H4 (cell line): ENCODE measurements at regions not wholly inside any gene's neighbourhood (a gene's known extent, or its start where the extent isn't known, plus 50 kb on each side); places are given as distances from the start of the nearest gene placed in this dataset.
A peak's percentile ranks its signal among the peaks of the same experiment; 100 is the strongest.
"Not testable (repeated sequence)": the region's sequence is repeated elsewhere in the genome, so short reads cannot be mapped to it uniquely, and the experiment has no call there.

Source experiments
- DNase-seq: peaks from one replicate; pipeline ENCODE4 v3.0.0-alpha.2; 2015; ENCODE audit warnings: low spot score

DNA sequence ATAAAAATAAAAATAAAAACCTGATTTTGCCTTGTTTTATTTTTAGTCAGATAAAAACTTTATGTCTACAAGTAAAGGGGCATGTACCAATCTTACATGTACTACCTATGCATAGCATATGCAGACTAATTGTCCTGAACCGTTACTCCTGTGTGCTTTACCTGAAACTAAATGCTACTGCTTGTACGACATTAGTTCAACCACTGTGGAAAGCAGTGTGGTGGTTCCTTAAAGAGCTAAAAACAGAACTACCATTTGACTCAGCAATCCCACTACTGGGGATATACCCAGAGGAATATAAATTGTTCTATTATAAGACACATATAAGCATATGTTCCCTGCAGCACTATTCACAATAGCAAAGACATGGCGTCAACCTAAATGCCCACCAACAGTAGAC is 426.0 kb upstream of the PMFBP1 start:
- no peak for DNase-seq

DNA sequence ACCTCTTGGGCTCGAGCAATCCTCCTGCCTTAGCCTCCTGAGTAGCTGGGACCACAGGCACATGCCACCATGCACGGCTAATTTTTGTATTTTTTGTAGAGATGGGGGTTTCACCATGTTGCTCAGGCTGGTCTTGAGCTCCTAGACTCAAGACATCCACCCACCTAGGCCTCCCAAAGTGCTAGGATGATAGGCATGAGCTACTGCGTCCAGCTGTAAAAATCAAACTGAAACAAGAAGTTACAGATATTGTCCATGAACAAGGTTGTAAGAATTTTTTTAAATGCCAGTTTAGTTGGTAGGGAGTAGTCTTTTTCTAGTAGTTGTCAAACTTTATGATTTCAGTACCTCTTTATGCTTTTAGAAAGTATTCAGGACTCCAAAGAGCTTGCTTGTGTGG is 424.4 kb upstream of the PMFBP1 start:
- DNase-seq, result no peak

DNA sequence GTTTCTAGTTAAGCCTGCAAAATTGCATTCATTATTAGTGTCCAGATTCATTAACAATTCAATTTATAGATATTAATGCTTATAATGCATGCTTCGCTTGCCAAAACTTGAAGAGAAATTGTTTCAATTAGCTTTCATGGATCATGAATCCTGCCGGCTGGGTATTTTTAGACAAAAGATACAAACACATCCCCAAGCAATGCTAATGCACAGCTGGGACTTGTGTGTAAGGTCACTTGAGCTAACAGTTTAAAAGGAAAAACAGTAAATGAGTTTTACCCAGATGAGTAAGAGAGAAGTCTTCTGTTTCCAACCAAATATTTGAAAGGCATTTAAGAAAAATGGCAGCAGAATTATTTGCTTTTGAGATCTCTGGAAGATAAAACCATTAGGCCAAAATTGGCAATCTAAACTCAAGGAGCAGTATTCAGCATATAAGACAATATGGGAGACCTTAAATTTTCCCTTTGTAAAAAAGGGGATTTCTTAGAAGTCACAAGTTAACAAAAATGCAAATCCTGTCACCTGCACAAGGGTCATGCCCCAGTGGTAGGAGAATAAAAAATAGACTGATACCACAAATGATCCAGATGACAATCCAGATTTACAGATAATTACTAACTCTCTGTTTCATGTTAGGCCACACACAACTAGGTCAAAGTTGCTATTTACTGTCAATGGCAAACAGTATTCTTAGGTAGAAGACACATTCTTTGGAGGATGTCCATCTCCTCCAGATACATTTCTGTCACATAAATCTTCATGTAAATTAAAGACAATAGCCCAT is 418.4 kb upstream of the PMFBP1 start:
- DNase-seq, result no peak

DNA sequence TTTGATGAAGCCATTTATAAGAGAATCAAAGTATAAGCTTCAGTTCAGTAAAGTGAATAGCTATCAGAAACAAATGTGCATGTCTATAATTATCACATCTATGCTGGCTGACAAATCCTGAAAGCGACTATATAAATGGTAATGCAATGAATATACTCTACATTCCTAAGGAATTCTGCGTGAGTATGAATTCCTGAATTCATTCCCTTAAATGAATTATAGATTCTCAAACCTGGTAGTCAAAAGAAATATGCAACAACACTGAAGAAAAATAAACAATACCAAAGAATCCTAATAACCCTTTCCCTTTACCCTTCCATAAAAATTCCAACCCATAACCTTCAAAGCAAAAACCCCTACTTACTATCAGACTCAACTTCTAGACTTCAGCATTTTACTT is 416.6 kb upstream of the PMFBP1 start:
- DNase-seq, result no peak

DNA sequence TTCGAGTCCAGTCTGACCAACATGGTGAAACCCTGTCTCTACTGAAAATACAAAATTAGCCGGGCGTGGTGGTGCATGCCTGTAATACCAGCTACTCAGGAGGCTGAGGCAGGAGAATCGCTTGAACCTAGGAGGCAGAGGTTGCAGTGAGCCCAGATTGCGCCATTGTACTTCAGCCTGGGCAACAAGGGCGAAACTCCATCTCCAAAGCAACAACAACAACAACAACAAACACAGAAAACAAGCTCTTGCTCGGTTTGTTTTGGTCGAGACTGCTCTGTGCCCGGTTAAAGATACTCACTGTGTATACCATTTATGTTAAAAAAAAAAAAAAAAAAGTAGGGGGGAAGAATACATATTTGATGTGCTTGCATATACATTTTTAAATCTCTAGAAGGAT is 406.1 kb upstream of the PMFBP1 start:
- DNase-seq, result not testable (repeated sequence)

DNA sequence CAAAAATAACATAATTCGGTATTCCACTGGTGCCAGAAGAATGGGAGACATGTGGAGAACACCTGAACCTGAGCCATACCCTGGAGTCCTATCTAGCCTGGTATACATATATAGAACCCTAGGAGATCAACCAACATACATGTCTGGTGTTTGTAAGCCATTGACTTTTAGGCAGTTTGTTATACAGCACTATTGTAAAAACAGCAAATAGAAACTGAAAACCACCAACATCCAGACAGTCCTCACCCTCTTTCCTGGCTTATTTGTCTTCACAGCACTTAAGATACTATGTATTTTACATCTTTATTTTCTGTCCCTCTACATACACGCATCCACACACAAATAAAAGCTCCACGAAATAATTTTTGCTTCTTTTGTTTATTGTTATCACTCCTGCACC is 404.2 kb upstream of the PMFBP1 start:
- DNase-seq, result no peak

DNA sequence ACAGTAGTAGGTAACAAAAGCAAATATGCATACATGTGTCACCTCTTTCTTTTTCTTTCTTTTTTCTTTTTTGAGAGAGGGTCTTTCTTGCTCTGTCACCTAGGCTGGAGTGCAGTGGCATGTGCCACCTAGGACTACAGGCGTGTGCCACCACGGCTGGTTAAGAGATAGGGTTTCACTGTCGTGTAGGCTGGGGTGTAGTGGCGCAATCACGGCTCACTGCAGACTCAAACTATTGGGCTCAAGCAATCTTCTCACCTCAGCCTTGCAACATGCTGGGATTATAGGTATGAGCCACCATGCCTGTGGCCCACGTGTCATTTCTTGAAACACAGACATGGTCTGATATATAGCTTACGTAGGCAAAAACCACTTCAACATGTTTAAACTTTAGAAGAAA is 397.7 kb upstream of the PMFBP1 start:
- no peak for DNase-seq

DNA sequence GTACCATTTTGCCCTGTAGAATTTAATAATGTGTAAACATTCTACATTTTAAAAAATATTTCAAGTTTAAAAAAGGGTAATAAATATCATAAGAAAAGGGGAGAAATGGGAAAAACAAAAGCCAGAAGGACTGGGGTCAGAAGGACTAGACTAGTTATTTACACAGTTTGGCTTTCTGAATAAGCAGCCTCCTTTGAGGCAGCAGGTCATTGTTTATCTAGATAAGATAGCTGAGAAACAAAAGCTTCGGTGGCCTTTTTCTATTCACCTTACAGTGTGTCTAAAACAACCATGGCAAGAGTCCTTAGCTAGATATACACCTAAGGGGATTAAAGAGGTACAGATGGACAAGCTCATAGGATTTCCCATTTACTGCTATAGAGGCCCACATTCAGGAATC is 396.5 kb upstream of the PMFBP1 start:
- DNase-seq, result no peak

DNA sequence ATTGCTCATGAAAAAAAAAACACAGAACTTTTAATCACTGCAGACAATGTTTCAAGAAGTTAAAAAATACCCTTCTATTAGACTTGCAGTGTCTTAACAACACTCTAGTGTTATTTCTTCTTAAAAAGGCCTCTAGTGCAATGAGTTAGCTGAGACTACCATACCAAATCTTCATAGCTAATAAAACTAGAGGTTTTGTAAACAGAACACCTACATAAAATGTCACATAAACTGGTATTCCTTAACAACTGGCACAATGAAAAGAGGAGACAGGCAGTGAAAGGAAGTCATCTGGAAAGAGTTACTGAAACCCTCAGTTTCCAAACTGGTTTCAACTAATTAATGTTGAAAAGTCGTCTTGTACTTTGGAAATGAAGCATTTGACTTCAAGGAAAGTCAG is 394.2 kb upstream of the PMFBP1 start:
- no peak for DNase-seq

DNA sequence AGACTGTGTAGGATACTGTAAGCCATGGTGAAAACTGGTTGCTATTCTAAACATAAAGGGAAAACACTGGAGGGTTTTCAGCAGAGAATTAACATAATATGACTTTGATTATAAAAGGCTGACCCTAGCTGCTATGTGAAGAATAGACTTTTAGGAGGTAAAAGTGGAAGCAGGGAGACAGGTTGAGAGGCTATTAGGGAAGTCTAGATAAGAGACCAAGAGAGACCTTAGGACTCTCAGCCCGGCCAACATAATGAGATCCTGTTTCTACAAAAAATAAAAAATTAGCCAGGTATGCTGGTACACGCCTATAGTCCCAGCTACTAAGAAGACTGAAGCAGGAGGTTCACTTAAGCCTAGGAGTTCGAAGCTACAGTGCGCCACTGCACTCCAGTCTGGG is 393.2 kb upstream of the PMFBP1 start:
- DNase-seq, result no peak

DNA sequence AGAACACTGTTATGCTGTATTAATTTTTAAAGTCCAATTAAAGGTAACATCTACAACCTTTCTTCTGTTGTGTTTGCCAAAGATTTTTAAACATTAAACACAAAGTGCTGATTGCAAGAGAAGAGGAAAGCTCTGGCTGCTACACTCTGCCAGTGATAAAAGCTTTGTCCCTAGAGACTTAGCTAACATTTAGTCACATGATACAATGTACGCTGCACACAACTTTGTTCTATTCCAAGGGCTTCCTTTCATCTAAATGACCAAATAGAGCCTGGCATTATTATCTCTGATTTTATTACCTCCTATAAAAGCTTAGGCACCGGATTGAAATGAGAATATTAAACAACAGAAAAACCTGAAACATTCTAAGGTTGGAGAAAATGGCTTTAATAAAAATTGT is 388.7 kb upstream of the PMFBP1 start:
- no peak for DNase-seq

DNA sequence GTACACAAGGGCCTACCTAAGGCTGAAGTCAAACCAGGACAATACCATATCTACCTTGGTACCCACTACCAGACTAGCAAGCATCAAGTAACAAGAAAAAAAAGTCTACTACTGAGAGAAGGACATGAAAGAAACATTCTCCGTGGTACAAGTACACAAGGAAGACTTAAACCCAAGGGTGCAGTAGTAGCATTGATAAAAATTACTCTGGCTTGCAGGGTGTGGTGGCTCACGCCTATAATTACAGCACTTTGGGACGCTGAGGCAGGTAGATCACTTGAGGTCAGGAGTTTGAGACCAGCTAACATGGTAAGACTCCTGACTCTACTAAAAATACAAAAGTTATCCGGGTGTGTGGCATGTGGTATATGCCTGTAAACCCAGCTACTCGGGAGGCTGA is 386.5 kb upstream of the PMFBP1 start:
- DNase-seq, result no peak

DNA sequence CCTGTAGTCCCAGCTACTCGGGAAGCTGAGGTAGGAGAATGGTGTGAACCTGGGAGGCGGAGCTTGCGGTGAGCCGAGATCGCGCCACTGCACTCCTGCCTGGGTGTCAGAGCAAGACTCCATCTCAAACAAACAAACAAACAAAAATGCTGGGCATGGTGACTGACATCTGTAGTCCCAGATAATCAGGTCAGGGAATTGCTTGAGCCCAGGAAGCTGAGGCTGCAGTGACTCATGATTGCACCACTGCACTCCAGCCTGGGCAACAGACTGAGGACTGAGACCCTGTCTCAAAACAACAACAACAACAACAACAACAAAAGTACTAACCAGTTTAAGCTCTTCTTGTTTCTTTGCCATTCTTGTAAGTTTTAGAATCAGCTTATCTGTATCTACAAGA is 383.0 kb upstream of the PMFBP1 start:
- no peak for DNase-seq

DNA sequence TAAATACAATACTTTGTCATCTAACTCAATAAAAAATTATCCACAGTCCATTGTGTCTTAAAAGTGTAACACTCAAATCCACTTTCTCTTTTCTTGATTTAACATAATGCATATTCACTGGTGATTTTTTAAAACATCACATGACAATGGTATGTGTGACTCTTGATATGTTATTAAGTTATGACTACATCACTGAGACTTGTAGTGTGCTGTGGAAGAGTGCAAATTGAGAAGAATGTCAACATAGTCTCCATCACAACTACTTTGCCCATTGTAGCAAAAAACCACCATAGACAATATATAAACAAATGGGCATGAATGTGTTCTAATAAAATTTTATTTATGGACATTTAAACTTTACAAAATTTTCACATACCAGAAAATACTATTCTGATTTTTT is 380.7 kb upstream of the PMFBP1 start:
- no peak for DNase-seq

DNA sequence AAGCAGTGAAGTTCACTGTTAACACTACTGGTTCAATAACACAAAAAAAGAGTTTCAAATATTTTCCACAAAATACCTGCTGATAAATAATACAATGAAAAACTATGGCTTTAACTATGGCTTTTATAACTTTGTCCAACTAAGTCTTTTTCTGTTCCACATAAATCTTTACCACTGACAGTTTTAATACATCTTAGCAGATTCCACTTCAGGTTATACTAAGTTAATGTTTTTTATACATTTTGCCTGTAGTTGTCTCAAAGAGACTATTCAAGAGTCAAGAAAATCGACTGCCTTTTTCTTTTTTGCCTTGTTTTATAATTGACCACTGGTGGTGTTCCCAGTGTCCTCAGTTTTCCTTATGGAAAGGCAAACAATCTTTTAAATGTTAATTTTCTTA is 379.7 kb upstream of the PMFBP1 start:
- no peak for DNase-seq

DNA sequence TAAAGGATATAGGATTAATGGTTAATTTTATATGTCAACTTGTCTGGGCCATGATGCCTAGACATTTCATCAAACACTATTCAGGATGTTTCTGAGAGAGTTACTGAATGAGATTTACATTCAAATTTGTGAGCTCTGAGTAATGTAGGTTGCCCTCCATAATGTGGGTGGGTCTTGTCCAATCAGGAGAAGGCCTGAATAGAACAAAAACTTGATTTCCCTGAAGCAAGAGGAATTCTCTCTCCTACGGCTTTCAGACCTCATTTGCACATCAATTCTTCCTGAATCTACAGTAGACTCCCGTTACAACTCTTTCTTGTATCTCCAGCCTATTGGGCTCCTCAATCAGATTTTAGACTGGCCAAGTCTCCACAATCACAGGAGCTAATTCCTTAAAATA is 377.9 kb upstream of the PMFBP1 start:
- no peak for DNase-seq

DNA sequence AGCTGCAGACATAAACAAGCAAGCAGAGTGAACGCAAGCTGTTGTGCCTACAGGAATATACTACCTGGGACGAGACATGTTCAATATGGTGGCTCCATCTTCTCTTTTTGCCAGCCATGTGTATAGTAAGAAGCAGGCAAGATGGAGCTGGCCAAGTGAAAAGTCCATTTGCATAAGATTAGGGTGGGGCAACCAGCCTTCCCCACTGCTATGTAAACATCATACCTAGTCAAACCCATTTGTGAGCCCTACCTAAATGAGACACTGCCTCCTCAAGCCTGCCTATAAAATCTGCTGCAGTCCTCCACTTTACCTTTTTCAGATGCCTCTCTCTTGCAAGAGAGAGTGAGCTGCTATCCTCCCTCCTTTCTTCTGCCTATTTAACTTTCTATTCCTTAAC is 370.1 kb upstream of the PMFBP1 start:
- DNase-seq, result no peak

DNA sequence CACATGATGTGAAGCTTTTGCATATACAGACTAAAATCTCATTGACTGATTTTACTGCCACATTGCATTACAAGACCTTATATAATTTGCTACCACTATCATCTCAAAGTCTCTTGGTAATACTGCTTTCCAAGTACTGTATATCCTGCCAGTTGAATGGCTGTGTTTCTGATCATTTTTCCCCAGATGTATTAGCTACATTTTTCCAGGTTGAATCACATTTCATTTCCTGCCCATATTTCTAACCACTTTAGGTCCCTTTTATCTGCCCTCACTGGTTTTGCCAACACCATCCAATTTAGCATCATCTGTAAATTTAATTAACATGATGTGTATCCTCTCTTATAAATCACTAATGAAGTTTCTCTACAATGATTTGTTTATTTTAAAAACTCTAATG is 365.7 kb upstream of the PMFBP1 start:
- DNase-seq, result no peak

DNA sequence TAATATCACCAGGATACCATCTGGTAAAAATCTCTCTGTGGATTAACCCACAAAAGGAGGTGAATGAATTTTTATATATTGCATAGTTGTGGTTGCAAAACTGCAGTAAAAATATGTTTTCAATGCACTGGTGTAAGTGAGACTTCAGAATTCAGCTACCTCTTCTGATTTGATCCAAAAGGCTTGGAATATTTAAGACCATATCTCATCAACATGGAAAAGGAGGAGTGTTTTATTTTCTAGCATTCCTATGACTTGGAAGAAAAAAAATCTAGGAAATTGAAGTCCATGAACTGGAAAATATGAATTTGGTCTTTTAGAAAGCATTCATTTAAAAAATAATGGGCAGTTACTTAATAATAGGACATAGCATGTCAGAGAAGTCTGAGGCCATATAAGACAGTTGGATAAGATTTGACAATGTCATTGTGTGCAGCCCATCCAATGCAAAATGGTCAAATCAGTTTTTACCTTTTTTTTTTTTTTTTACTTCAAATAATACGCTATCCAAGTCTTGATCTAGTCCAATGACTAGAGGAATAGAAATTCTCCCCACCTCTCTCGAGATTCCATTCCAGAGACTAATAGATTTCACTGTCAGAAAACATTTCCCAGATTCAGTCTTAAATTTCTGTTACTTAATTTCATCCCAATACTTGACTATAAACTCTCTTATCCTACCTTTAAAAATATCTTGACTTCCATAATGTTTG is 364.9 kb upstream of the PMFBP1 start:
- DNase-seq, result no peak

DNA sequence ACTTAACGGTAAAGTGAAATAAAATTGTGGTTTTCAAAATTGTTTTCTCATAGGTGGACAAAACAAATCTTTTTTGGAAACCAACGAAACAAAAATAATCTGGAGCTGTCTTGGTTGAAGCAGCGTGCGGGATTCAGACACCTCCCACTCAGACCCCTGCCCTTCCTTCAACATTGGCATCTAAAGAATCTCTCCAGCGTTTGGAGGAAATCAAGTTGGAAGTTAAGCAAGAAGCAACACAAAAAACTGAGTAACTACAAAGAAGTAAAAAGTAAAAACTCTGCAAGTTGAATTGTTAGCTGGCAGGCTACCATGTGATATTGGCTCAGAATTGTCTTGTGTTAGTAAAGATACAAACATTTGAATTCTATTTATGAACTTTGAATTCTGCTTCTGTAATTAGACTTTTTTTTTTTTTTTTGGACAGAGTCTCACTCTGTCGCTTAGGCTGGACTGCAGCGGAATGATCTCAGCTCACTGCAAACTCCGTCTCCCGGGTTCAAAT is 361.0 kb upstream of the PMFBP1 start:
- DNase-seq, result no peak

DNA sequence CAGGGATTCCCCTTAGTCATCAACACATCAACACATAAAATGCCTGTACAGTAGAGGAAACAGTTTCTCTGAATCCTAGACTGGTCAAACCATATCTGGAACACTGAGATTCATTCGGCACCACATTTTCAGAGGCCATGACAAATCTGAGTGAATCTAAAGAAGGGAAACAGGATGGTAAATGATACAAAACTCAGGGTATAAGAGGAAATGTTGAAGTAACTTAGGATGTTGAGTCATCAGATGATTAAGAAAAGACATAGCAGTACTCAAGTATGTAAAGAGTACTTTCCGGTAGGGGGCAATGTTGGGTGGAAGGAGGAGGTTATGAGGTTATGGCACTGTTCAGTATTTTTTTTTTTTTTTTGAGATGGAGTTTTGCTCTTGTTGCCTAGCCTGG is 358.5 kb upstream of the PMFBP1 start:
- peak; percentile 38 for DNase-seq

DNA sequence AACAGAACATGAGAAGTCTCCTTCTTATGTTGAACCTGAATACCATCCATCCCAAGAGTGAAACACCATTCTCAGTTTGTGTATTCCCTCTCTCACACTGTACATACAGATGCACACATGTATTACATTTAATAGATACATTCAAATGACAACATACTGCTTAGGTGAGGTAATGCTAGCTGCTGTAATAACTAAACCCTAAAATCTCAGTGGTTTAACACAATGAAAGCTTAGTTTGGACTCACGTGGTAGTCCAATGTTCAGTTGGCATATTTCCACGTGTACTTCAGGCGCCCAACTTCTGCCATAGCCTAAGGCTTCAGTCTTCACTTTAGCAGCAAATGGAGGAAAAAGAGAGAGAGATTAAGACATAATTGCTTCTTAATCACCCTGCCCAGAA is 351.1 kb upstream of the PMFBP1 start:
- no peak for DNase-seq

DNA sequence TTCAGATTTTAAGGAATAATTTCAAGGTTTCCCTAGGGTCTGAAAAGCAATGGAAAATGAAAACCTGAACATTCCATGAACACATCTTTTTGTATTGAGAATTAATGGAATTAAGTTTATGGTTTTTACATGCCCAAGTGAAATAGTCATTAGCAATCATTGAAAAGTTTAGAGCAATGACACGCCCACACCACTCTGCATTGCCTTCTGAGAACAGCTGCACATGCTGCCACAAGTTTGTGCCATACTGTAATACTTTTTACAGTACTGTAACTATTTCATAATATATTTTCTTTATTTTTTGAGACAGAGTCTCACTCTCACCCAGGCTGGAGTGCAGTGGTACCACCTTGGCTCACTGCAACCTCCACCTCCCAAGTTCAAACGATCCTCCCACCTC is 345.2 kb upstream of the PMFBP1 start:
- DNase-seq, result no peak

DNA sequence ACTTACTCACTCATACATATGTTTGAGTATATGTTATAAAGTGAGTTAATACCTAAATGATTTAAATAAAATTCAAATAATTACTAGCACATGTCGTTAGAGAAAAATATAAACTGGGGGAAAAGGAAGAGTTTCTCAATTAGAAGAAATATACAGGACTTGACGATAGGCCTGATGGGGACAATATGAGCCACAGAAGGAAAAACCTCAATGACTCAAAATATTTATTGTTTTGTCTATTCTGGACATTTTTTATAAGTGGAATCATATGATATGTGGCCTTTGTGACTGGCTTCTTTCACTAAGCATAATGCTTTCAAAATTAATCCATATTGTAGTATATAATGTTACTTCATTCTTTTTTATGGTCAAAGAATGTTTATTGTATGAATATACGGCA is 339.2 kb upstream of the PMFBP1 start:
- no peak for DNase-seq
